Endothelial cell of umbilical vein (primary cell): ENCODE measurements at regions not wholly inside any gene's neighbourhood (a gene's known extent, or its start where the extent isn't known, plus 50 kb on each side); places are given as distances from the start of the nearest gene placed in this dataset.

Source experiments
- JUN ChIP-seq: IDR thresholded peaks from 2 replicates; pipeline ENCODE4 v1.6.1; 2011; ENCODE audit warnings: borderline replicate concordance, low read depth; ENCODE audit not compliant: insufficient read length, insufficient read depth
- POLR2A ChIP-seq: IDR thresholded peaks from 2 replicates; pipeline ENCODE4 v1.6.1; 2012; ENCODE audit warnings: low read depth, mild to moderate bottlenecking, control low read depth, low read length
- POLR2AphosphoS5 ChIP-seq: IDR thresholded peaks from 2 replicates; pipeline ENCODE4 v1.6.1; 2012; ENCODE audit warnings: low read depth, mild to moderate bottlenecking, control low read depth, low read length, moderate library complexity; ENCODE audit not compliant: insufficient read depth
- TF ChIP-seq, protein P1 (sequence below), 2 donors: IDR thresholded peaks; 1 replicate in 1 of 2; 2 replicates in 1 of 2; pipeline ENCODE4 v1.5.1; 2011; ENCODE audit warnings: low read length in 2 of 2, mild to moderate bottlenecking in 2 of 2, moderate library complexity in 2 of 2, control low read depth in 1 of 2, inconsistent platforms in 1 of 2, low read depth in 1 of 2; ENCODE audit not compliant: insufficient read depth in 1 of 2; ENCODE audit errors: extremely low read depth in 1 of 2

DNA sequence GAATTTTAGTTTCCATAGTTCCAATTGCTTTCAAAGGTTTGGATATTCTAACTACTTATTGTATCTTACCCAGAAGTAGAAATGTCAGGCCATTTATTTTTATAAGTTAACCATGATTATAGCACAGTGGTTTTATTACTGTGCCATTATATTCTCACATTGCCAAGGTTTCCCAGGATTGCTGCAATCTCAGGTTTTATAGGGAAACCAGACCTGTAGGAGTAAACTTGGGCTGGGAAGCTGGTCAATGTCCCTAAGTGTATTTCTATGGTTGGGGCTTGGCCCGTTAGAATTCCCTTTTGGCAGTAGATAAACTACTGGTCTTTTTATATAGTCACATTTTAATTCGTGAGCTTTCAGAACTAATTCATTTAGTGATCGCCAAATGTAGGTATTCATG is 396.6 kb upstream of the KCNN2 start:
- TF ChIP-seq, protein P1, sequence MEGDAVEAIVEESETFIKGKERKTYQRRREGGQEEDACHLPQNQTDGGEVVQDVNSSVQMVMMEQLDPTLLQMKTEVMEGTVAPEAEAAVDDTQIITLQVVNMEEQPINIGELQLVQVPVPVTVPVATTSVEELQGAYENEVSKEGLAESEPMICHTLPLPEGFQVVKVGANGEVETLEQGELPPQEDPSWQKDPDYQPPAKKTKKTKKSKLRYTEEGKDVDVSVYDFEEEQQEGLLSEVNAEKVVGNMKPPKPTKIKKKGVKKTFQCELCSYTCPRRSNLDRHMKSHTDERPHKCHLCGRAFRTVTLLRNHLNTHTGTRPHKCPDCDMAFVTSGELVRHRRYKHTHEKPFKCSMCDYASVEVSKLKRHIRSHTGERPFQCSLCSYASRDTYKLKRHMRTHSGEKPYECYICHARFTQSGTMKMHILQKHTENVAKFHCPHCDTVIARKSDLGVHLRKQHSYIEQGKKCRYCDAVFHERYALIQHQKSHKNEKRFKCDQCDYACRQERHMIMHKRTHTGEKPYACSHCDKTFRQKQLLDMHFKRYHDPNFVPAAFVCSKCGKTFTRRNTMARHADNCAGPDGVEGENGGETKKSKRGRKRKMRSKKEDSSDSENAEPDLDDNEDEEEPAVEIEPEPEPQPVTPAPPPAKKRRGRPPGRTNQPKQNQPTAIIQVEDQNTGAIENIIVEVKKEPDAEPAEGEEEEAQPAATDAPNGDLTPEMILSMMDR (IDR thresholded peaks at IDR 0.05; ENCODE audit: extremely low read depth in 1 of 2, insufficient read depth in 1 of 2, low read depth in 1 of 2, low read length in 2 of 2) = no peak
- no peak for TF ChIP-seq JUN
- TF ChIP-seq POLR2AphosphoS5 = no peak
- TF ChIP-seq POLR2A = no peak
